Hepatic stellate cell (primary cell): ENCODE measurements at regions not wholly inside any gene's neighbourhood (a gene's known extent, or its start where the extent isn't known, plus 50 kb on each side); places are given as distances from the start of the nearest gene placed in this dataset.
A peak's percentile ranks its signal among the peaks of the same experiment; 100 is the strongest.

ENCODE experiments used
- DNase-seq: peaks from one replicate; pipeline ENCODE4 v3.0.0; 2011; ENCODE audit warnings: low spot score

- no peak for DNase-seq
Measured at GRCh38 chr10:126783806-126784557, 113.5 kb upstream of the C10orf90 start.

- DNase-seq: no peak
Measured at GRCh38 chr10:126787201-126787600, 116.7 kb upstream of the C10orf90 start.

GRCh38 chr10:126795318-126795717 lies 109.9 kb upstream of the DOCK1 start:
- DNase-seq: no peak

GRCh38 chr10:126798649-126799048 lies 106.6 kb upstream of the DOCK1 start:
- DNase-seq: no peak

- no peak for DNase-seq
Measured at GRCh38 chr10:126803394-126803793, 101.8 kb upstream of the DOCK1 start.

GRCh38 chr10:126804396-126804795 lies 100.8 kb upstream of the DOCK1 start:
- DNase-seq: no peak

GRCh38 chr10:126806498-126806897 lies 98.7 kb upstream of the DOCK1 start:
- no peak for DNase-seq

- DNase-seq: no peak
Measured at GRCh38 chr10:126806991-126807702, 98.1 kb upstream of the DOCK1 start.

GRCh38 chr10:126808103-126808502 lies 97.1 kb upstream of the DOCK1 start:
- DNase-seq: no peak

GRCh38 chr10:126813432-126813831 lies 91.8 kb upstream of the DOCK1 start:
- no peak for DNase-seq

- no peak for DNase-seq
Measured at GRCh38 chr10:126833542-126833941, 71.7 kb upstream of the DOCK1 start.

GRCh38 chr10:126836009-126836408 lies 69.2 kb upstream of the DOCK1 start:
- DNase-seq: no peak

GRCh38 chr10:126838316-126838715 lies 66.9 kb upstream of the DOCK1 start:
- DNase-seq: no peak

GRCh38 chr10:126839094-126839761 lies 66.0 kb upstream of the DOCK1 start:
- DNase-seq: no peak

GRCh38 chr10:126840576-126841135 lies 64.6 kb upstream of the DOCK1 start:
- no peak for DNase-seq

- DNase-seq: no peak
Measured at GRCh38 chr10:126841341-126841895, 63.8 kb upstream of the DOCK1 start.

GRCh38 chr10:126842356-126842755 lies 62.9 kb upstream of the DOCK1 start:
- DNase-seq: no peak

- no peak for DNase-seq
Measured at GRCh38 chr10:126842836-126843235, 62.4 kb upstream of the DOCK1 start.

- DNase-seq: no peak
Measured at GRCh38 chr10:126843299-126843934, 61.8 kb upstream of the DOCK1 start.

GRCh38 chr10:126844406-126844805 lies 60.8 kb upstream of the DOCK1 start:
- peak; percentile 19 for DNase-seq

- no peak for DNase-seq
Measured at GRCh38 chr10:126846469-126846868, 58.8 kb upstream of the DOCK1 start.

- no peak for DNase-seq
Measured at GRCh38 chr10:126846959-126847358, 58.3 kb upstream of the DOCK1 start.
